ENCODE measurements at regions not wholly inside any gene's neighbourhood (a gene's known extent, or its start where the extent isn't known, plus 50 kb on each side); places are given as distances from the start of the nearest gene placed in this dataset.
"Not testable (repeated sequence)": the region's sequence is repeated elsewhere in the genome, so short reads cannot be mapped to it uniquely, and the experiment has no call there.

DNA sequence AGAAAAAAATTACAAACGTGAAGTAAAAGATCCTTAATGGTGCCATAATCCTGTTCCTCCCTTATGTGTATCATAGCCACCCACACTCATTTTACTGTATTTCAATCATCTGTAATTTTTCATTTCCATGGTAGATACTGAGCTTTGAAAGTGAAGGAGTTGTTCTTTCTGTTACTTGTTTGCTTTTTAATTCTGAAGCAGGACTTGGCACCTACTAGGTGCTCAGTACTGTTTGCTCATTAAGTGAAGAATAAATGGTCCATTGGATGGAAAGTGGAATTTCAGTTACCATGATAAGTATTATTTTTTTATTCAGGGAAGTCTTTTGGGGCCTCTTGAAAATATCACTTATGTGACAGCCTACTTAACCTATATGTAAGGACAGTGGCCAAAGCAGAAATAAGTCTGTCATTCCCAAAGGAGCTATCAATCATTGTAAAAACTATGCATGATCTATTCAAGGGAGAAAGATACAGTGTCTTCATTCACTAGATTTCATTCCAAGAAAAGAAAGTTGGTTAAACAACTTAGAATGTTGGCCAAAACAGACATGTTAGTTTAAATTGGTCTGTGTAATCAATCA is 1244.4 kb upstream of the SEL1L start:
- Mint-ChIP-seq H3K4me3 (no peak overlapping the region), H3K4me1 (ENCODE audit: low read depth) (no peaks in the 10 kb centered on the region), H3K9me3 (peaks cover 8% of the 10 kb centered on the region), H3K36me3 (ENCODE audit: low read depth) (no peaks in the 10 kb centered on the region), H3K27me3 (no peaks in the 10 kb centered on the region), H3K27ac (no peak overlapping the region)
- intact Hi-C loops (cut with micrococcal nuclease): no loop called here

DNA sequence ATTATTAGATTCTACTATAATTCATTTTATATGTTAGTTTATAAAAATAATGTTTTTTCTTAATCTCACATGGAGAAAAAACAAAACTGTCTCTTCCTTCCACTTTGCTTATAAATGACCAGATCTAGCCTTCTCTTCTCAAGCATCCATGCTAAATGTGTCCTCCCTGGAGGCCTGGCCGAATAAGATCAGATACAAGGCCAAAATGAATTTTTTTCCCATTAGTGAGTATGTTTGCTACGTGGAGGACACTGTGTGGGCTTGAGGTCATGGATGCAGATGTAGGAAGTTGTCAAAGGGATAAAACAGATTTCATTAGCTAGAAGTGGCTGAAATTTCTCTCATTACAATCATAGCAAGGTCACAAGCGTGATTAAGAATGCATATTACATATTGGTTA is 1244.9 kb upstream of the SEL1L start:
- H3K36me3 Mint-ChIP-seq (ENCODE audit: low read depth): no peaks in the 10 kb centered on the region
- no peaks in the 10 kb centered on the region for H3K4me1 Mint-ChIP-seq (ENCODE audit: low read depth)
- intact Hi-C loops (cut with micrococcal nuclease): no loop called here
- no peak overlapping the region for H3K4me3 Mint-ChIP-seq
- no peak overlapping the region for H3K27ac Mint-ChIP-seq
- no peaks in the 10 kb centered on the region for H3K27me3 Mint-ChIP-seq
- peaks cover 8% of the 10 kb centered on the region for H3K9me3 Mint-ChIP-seq

DNA sequence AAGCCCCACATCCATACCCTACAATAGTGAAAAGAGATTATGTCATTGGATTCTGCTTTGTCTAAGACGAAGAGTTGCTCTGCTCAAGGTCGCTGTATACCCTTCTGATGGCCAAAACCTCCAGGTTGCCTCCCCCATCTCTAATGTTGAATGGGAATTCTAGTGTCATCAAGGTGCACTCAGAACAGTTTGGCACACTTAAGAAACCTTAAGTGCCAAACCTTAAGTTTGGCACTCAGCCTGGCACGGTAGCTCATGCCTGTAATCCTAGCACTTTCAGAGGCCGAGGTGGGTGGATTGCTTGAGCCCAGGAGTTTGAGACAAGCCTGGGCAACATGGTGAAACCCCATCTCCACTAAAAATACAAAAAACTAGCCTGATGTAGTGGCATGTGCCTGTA is 1245.6 kb upstream of the SEL1L start:
- peaks cover 8% of the 10 kb centered on the region for H3K9me3 Mint-ChIP-seq
- H3K4me3 Mint-ChIP-seq: no peak overlapping the region
- no peak overlapping the region for H3K27ac Mint-ChIP-seq
- H3K36me3 Mint-ChIP-seq (ENCODE audit: low read depth): no peaks in the 10 kb centered on the region
- H3K27me3 Mint-ChIP-seq: no peaks in the 10 kb centered on the region
- intact Hi-C loops (cut with micrococcal nuclease): no loop called here
- no peaks in the 10 kb centered on the region for H3K4me1 Mint-ChIP-seq (ENCODE audit: low read depth)

DNA sequence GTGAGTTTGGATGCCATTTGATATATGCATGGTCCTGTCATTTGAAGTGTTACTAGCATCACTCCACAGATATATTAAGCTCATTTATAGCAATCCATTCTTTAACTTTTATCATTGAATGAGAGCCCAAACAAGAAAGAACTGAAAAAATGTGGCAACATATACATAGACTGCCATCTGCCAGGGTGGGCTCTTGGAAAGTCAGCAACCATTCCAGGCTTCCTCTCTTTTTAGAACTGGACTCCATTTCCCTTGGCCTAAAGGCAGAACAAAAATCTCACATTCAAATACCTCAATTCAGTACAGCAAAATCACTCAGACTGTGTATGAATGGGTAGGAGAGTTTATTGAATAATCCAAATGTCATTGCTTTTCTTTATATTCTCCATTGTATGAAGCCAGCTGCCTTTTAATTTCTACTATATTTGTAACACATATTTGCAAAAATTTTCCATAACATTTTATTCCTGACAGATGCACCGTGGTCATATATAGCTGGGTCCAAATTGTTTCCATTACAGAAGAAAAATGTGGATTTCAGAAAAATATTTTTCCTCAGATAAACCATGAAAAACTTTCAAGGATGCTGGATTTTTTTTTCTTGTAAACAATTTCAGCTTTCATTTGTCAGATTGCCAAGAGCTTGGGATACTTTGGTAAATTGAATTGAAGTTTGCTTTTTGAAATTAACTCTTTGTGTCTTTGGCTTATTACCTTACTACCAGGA is 1252.3 kb upstream of the SEL1L start:
- Mint-ChIP-seq H3K27ac (no peak overlapping the region), H3K4me1 (ENCODE audit: low read depth) (no peaks in the 10 kb centered on the region), H3K4me3 (no peak overlapping the region), H3K36me3 (ENCODE audit: low read depth) (no peaks in the 10 kb centered on the region), H3K27me3 (no peaks in the 10 kb centered on the region), H3K9me3 (peaks cover 5% of the 10 kb centered on the region)
- intact Hi-C loops (cut with micrococcal nuclease): no loop called here

DNA sequence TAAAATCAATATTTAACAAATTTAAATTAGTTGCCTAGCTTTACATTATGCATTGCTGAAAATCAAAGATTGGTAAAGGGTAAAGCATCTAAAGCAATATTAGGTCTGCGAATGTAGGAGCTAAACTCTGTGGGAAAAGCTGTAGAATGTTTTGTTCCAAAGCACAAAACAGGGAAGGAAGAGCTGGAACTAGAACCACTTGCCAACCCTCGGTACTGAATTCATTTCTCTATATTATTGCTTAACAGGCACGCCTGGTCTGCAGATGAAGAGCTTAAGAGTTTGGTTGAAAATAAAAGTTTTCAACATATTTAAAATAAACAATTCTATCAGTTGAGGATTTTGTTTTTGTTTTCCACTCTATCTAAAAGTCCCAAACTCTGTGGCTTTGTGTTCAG is 1252.8 kb upstream of the SEL1L start:
- Mint-ChIP-seq H3K9me3 (no peaks in the 10 kb centered on the region), H3K27ac (no peak overlapping the region), H3K4me3 (no peak overlapping the region), H3K4me1 (ENCODE audit: low read depth) (no peaks in the 10 kb centered on the region), H3K27me3 (no peaks in the 10 kb centered on the region), H3K36me3 (ENCODE audit: low read depth) (no peaks in the 10 kb centered on the region)
- intact Hi-C loops (cut with micrococcal nuclease): no loop called here

DNA sequence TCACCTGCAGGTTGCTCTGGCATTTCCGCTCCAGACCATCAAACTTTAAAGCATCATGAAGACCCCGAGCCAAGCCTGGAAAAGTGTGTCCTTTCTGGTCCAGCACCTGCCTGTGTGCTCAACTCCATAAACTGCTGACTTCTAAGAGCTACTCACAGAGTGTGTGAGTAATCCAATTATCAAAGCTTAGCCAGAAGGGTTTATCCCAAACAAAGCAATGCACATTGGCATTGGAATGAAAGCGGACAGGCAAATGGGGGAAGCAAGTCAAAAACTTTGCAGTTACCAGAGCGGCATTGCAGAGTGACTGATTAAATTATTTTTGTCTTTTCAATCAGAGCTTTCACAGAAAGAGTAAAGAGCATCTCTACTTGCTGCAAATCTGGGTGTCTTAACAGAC is 1262.4 kb upstream of the SEL1L start:
- no peak overlapping the region for H3K4me3 Mint-ChIP-seq
- no peak overlapping the region for H3K27ac Mint-ChIP-seq
- intact Hi-C loops (cut with micrococcal nuclease): no loop called here
- H3K36me3 Mint-ChIP-seq (ENCODE audit: low read depth): no peaks in the 10 kb centered on the region
- no peaks in the 10 kb centered on the region for H3K4me1 Mint-ChIP-seq (ENCODE audit: low read depth)
- H3K9me3 Mint-ChIP-seq: no peaks in the 10 kb centered on the region
- no peaks in the 10 kb centered on the region for H3K27me3 Mint-ChIP-seq

DNA sequence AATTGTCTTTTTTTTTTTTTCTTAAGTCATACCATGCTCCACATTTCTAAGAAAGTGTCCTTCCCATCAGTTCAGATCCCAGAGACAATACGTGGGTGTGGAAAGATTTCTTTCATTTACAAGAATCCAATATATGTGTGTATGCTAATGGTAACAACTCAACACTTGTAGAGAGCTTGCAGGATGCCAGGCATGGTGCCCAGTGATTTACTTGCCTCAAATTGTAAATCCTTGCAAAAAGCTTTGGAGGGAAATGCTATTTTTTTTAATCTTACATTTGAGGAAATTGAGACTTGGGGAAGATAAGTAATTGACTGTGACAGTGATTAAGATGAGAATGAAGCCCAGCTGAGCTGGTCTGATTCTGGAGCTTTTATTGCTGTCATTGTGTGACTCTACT is 1264.6 kb upstream of the SEL1L start:
- H3K27ac Mint-ChIP-seq: no peak overlapping the region
- no peaks in the 10 kb centered on the region for H3K27me3 Mint-ChIP-seq
- no peaks in the 10 kb centered on the region for H3K4me1 Mint-ChIP-seq (ENCODE audit: low read depth)
- no peak overlapping the region for H3K4me3 Mint-ChIP-seq
- H3K36me3 Mint-ChIP-seq (ENCODE audit: low read depth): no peaks in the 10 kb centered on the region
- intact Hi-C loops (cut with micrococcal nuclease): no loop called here
- peaks cover 8% of the 10 kb centered on the region for H3K9me3 Mint-ChIP-seq

DNA sequence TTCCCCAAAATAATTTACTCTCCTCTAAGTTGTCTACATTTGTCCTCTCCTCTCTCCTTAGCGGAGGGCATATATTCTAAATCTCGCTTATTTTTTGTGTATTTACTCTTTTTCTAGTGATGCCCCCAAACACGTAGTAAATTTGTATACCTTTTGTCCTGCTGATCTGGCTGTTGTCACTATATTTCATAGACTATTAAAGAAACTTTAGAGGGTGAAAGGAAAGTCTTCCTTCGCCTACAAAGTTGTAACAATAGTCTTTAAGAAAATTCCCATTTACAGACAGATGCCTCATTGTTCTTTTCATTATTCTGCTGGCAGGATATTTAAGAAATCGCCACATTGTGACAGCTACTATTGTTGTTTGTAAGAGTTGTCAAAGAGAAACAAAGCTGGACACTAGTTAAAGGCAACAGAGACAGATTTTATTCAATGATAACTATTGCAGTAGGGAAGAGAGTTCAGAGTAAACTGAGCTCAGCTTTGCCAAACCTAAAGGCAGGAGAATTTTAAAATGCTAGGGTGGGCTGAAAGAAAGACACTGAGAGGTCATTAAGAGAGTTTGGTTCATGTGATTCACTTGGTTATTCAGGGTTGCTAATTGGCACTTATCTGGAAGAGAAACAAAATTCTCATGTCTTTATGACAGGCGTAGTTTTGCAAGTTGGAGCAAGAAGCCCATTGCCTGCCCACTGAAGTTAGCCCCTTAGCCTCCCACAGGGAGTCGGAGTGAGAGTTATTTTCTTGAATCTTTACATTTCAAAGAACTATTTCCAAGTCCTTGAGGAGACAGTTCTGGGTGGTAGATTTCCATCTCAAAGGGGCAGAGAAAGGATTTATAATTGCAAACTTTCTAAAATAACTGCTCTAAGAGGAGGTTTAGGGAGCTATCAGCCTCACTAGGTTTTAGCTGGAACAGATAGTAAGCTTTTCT is 1272.5 kb upstream of the SEL1L start:
- H3K9me3 Mint-ChIP-seq: peaks cover 11% of the 10 kb centered on the region
- H3K27me3 Mint-ChIP-seq: no peaks in the 10 kb centered on the region
- no peak overlapping the region for H3K4me3 Mint-ChIP-seq
- intact Hi-C loops (cut with micrococcal nuclease): no loop called here
- no peaks in the 10 kb centered on the region for H3K36me3 Mint-ChIP-seq (ENCODE audit: low read depth)
- no peak overlapping the region for H3K27ac Mint-ChIP-seq
- no peaks in the 10 kb centered on the region for H3K4me1 Mint-ChIP-seq (ENCODE audit: low read depth)

DNA sequence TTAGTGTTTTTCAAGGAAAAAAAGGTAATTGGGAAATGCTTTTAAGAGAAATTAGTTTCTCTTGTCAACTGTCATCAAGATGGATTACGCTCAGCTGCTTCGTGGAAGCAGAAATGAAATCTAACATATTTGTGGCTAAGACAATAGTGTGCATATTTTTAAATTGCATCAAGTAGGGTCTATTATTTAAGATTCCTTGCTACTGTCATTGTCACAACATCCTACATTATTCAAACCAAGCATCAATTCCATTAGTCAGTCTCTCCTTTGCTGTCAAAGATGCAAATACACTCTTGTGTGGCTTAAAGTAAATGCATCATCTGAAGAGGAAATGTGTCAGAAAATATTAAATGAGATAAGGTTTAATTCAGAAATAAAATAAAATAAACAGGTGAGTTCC is 1277.6 kb upstream of the SEL1L start:
- intact Hi-C loops (cut with micrococcal nuclease): no loop called here
- no peaks in the 10 kb centered on the region for H3K36me3 Mint-ChIP-seq (ENCODE audit: low read depth)
- no peak overlapping the region for H3K4me3 Mint-ChIP-seq
- peaks cover 12% of the 10 kb centered on the region for H3K9me3 Mint-ChIP-seq
- H3K27ac Mint-ChIP-seq: no peak overlapping the region
- H3K27me3 Mint-ChIP-seq: no peaks in the 10 kb centered on the region
- H3K4me1 Mint-ChIP-seq (ENCODE audit: low read depth): no peaks in the 10 kb centered on the region

DNA sequence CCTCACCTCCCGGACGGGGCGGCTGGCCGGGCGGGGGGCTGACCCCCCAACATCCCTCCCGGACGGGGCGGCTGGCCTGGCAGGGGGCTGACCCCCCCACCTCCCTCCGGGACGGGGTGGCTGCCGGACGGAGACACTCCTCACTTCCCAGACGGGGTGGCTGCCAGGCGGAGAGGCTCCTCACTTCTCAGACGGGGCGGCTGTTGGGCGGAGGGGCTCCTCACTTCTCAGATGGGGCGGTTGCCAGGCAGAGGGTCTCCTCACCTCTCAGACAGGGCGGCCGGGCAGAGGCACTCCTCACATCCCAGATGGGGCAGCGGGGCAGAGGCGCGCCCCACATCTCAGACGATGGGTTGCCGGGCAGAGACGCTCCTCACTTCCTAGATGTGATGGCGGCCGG is 1280.7 kb upstream of the SEL1L start:
- H3K4me1 Mint-ChIP-seq (ENCODE audit: low read depth); H3K27me3 Mint-ChIP-seq; H3K36me3 Mint-ChIP-seq (ENCODE audit: low read depth); H3K4me3 Mint-ChIP-seq; intact Hi-C loops (cut with micrococcal nuclease); H3K27ac Mint-ChIP-seq: not testable (repeated sequence)
- peaks cover 12% of the 10 kb centered on the region for H3K9me3 Mint-ChIP-seq

DNA sequence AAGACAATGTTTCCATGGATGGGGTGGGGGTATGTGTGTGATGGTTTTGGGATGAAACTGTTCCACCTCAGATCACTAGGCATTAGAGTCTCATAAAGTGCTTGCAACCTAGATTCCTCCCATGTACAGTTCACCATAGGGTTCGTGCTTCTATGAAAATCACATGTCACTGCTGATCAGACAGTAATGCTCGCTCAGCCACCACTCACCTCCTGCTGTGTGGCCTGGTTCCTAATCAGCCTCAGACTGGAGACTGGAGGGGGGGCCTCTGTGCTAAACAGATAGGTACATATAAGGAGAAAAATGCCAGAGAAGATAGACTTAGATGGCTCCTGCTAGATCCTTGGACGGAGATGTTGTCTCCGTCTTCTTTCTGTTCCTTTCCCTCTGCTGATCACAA is 1296.9 kb upstream of the SEL1L start:
- no peaks in the 10 kb centered on the region for H3K4me1 Mint-ChIP-seq (ENCODE audit: low read depth)
- H3K27me3 Mint-ChIP-seq: no peaks in the 10 kb centered on the region
- no peaks in the 10 kb centered on the region for H3K36me3 Mint-ChIP-seq (ENCODE audit: low read depth)
- intact Hi-C loops (cut with micrococcal nuclease): no loop called here
- no peaks in the 10 kb centered on the region for H3K9me3 Mint-ChIP-seq
- no peak overlapping the region for H3K27ac Mint-ChIP-seq
- no peak overlapping the region for H3K4me3 Mint-ChIP-seq

DNA sequence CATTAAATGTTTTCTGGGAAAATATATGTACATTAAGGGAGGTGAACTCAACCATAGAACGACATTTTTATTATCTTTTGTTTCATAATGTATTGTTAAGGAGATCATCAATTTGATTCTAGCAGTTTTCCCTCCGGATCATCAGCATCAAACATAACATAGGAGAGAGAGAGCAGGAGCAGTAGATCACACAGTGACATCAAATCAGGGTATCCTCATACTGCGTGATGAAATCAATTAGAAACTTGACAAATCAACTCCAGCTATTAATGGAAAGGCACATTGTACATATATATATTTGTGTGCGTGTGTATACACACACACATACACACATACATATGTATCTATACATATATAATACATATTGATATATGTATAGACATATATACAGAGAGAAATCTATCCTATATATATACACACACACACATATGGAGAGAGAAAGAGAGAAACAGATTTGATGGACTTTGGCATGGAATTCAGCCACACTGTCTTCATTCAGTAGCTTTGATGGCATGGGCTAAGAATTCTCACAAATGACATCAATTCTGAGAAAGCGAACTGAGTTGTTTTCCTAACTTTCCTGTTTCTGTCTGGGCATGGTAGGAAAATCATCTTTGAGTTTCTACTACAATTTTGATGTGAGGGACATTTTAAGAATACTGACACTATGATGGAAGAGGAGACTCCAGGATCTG is 1302.8 kb upstream of the SEL1L start:
- H3K27me3 Mint-ChIP-seq: no peaks in the 10 kb centered on the region
- no peaks in the 10 kb centered on the region for H3K9me3 Mint-ChIP-seq
- H3K4me3 Mint-ChIP-seq: no peak overlapping the region
- no peak overlapping the region for H3K27ac Mint-ChIP-seq
- peaks cover 6% of the 10 kb centered on the region for H3K4me1 Mint-ChIP-seq (ENCODE audit: low read depth)
- H3K36me3 Mint-ChIP-seq (ENCODE audit: low read depth): no peaks in the 10 kb centered on the region
- intact Hi-C loops (cut with micrococcal nuclease): no loop called here

DNA sequence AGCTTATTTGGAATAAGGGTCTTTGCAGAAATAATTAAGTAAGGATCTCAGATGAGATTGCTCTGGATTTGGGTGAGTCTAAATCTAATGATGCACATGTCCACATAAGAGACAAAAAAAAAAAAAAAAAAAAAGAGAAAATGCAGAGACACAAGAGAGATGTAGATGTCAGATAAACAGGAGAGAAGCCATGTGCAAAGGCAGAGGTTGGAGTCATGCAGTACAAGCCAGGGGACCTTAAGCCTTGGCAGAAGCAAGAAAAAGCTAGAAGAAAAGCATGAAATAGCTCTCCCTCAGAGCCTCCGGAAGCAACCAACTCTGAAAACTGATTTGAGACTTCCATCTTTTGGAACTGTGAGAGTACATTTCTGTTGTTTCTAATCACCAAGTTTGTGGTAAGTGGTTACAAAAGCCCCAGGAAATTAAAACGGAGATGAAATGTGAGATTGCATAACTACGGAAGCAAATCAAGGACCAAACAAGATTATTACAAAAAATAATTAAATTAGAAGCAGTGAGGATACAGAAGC is 1304.0 kb upstream of the SEL1L start:
- Mint-ChIP-seq H3K4me3 (no peak overlapping the region), H3K27me3 (no peaks in the 10 kb centered on the region), H3K36me3 (ENCODE audit: low read depth) (no peaks in the 10 kb centered on the region), H3K9me3 (no peaks in the 10 kb centered on the region), H3K4me1 (ENCODE audit: low read depth) (peaks cover 6% of the 10 kb centered on the region), H3K27ac (no peak overlapping the region)
- intact Hi-C loops (cut with micrococcal nuclease): no loop called here

DNA sequence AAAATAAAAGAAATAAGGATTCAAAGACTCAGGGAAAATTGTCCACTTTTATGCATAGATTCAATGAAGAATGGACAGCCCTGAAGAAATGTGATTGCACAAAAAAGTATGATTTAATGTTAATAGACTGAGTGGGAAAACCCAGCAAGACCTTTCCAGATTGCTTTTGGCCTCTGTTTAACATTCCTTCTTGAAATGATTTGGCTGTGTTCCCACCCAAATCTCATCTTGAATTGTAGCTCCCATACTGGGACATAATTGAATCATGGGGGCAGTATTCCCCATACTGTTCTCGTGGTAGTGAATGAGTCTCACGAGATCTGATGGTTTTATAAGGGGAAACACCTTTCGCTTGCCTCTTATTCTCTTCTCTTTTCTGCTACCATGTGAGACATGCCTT is 1316.9 kb upstream of the SEL1L start:
- Mint-ChIP-seq H3K4me1 (ENCODE audit: low read depth) (no peaks in the 10 kb centered on the region), H3K27me3 (no peaks in the 10 kb centered on the region), H3K36me3 (ENCODE audit: low read depth) (no peaks in the 10 kb centered on the region), H3K27ac (no peak overlapping the region), H3K9me3 (no peaks in the 10 kb centered on the region), H3K4me3 (no peak overlapping the region)
- intact Hi-C loops (cut with micrococcal nuclease): no loop called here
